ENCODE measurements at regions not wholly inside any gene's neighbourhood (a gene's known extent, or its start where the extent isn't known, plus 50 kb on each side); places are given as distances from the start of the nearest gene placed in this dataset.

DNA sequence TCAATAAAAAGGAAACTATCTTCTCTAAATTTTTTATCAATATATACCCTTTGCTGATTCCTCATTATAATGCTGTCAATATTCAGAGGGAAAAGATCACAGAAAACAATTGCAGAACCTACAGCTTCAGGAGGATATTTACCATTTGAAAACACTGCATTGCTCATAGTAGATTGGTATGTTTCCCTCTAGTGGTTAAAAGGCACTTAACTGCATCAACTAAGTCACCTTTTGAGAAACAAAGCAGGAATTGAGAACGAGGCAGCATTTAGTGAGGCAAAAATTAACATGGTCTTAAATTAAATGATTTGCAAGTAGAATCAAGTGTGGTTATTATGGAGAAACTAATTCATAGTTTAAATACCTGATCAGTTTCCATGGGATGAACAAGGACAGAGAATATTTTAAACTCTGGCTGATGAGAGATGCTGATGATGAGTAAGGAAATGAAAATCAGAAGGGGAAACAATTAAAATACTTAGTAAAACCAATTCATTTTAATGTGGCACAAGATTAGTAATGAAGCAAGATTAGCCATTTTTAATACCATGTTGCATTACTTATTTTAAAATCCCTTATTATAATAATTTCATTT is 642.1 kb downstream of the EPHA7 start:
- no peaks in the 10 kb centered on the region for H3K4me1 ChIP-seq
- intact Hi-C loops (cut with DNase I; ENCODE audit: low total_unique reads), result no loop called here
- no peak for DNase-seq (ENCODE audit: low spot score in 2 of 2)

DNA sequence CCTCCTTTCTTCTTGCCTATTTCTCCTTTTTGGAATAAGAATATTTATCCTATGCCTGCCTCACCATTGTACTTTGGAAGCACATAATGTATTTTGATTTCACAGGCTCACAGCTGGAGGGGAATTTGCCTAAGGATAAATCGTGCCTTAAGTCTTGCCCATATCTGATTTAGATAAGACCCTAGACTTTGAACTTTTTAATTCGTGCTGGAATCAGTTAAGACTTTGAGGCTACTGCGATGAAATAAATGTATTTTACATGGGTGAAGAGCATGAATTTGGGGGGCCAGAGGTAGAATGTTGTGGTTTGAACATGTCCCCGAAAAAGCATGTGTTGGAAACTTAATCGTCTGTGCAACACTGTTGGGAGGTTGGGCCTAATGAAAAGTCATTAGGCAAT is 648.8 kb downstream of the EPHA7 start:
- Histone ChIP-seq H3K36me3 (no peaks in the 10 kb centered on the region), H3K4me1 (no peaks in the 10 kb centered on the region), H3K27me3 (no peaks in the 10 kb centered on the region), H3K4me3 (no peak overlapping the region), H3K27ac (no peak overlapping the region), H3K9me3 (no peaks in the 10 kb centered on the region)
- intact Hi-C loops (cut with DNase I; ENCODE audit: low total_unique reads), result no loop called here
- DNase-seq (ENCODE audit: low spot score in 2 of 2), result no peak
- TF ChIP-seq, protein P1, sequence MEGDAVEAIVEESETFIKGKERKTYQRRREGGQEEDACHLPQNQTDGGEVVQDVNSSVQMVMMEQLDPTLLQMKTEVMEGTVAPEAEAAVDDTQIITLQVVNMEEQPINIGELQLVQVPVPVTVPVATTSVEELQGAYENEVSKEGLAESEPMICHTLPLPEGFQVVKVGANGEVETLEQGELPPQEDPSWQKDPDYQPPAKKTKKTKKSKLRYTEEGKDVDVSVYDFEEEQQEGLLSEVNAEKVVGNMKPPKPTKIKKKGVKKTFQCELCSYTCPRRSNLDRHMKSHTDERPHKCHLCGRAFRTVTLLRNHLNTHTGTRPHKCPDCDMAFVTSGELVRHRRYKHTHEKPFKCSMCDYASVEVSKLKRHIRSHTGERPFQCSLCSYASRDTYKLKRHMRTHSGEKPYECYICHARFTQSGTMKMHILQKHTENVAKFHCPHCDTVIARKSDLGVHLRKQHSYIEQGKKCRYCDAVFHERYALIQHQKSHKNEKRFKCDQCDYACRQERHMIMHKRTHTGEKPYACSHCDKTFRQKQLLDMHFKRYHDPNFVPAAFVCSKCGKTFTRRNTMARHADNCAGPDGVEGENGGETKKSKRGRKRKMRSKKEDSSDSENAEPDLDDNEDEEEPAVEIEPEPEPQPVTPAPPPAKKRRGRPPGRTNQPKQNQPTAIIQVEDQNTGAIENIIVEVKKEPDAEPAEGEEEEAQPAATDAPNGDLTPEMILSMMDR (IDR thresholded peaks at IDR 0.05), result no peak
- no peak for TF ChIP-seq POLR2A (IDR thresholded peaks at IDR 0.05)
- no peak for TF ChIP-seq POLR2AphosphoS5 (IDR thresholded peaks at IDR 0.05)

More for the DNA sequence above, 642.1 kb downstream of the EPHA7 start:
- Histone ChIP-seq H3K4me3 (no peak overlapping the region), H3K9me3 (no peaks in the 10 kb centered on the region), H3K27ac (no peak overlapping the region), H3K27me3 (no peaks in the 10 kb centered on the region), H3K36me3 (no peaks in the 10 kb centered on the region)
- TF ChIP-seq, protein P1 (IDR thresholded peaks at IDR 0.05), result peak in 2 of 3 donors; percentile 18 to 26
- TF ChIP-seq POLR2A (IDR thresholded peaks at IDR 0.05), result no peak

DNA sequence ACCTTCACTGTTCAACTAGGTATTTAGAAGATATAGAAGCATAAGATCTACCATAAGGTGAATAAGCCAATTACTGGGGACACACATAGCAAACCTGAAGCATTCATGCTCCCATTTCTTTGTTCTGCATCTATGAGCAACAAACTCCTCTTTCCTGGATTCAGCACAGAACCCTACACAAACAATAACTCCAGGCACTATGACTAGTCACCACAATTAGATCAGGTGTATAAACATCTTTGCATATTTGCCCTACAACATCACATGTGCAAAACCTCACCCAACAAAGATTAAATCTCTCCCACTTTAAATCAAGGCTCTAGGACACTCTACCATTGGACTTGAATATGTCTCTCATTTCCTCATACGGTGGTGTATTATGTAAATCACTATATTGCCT is 652.3 kb downstream of the EPHA7 start:
- intact Hi-C loops (cut with DNase I; ENCODE audit: low total_unique reads), result no loop called here
- TF ChIP-seq, protein P1 (IDR thresholded peaks at IDR 0.05), result no peak
- TF ChIP-seq POLR2AphosphoS5 (IDR thresholded peaks at IDR 0.05) (no peak), POLR2A (IDR thresholded peaks at IDR 0.05) (no peak)
- no peak for DNase-seq (ENCODE audit: low spot score in 2 of 2)

DNA sequence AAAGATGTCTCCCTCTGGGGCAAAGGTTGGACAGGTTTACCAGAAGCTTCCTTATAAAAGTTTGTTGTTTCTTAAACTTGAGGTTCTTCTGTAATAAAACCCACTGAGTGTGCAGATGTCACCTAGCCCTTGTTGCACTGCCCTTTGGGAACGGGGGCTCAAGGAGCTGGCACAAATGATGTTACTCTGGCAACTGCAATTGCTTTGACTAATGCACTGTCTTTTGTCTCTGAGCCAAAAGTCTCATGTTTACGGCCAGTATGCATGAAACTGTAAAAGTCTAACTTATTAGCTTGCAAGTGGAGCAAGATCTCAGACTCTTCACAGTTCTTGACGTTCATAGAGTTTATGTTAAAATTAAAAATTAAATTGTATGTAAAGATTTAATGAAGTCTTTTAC is 655.7 kb downstream of the EPHA7 start:
- intact Hi-C loops (cut with DNase I; ENCODE audit: low total_unique reads), result no loop called here
- no peaks in the 10 kb centered on the region for H3K4me1 ChIP-seq
- no peak for TF ChIP-seq POLR2A (IDR thresholded peaks at IDR 0.05)
- no peak for TF ChIP-seq POLR2AphosphoS5 (IDR thresholded peaks at IDR 0.05)
- TF ChIP-seq, protein P1 (IDR thresholded peaks at IDR 0.05), result no peak
- H3K4me3 ChIP-seq, result no peak overlapping the region
- H3K27me3 ChIP-seq, result no peaks in the 10 kb centered on the region
- no peak for DNase-seq (ENCODE audit: low spot score in 2 of 2)
- no peaks in the 10 kb centered on the region for H3K36me3 ChIP-seq
- no peak overlapping the region for H3K27ac ChIP-seq
- no peaks in the 10 kb centered on the region for H3K9me3 ChIP-seq

More for the DNA sequence above, 652.3 kb downstream of the EPHA7 start:
- no peak overlapping the region for H3K27ac ChIP-seq
- no peak overlapping the region for H3K4me3 ChIP-seq
- H3K9me3 ChIP-seq, result no peaks in the 10 kb centered on the region
- H3K36me3 ChIP-seq, result no peaks in the 10 kb centered on the region
- H3K27me3 ChIP-seq, result no peaks in the 10 kb centered on the region
- H3K4me1 ChIP-seq, result no peaks in the 10 kb centered on the region

DNA sequence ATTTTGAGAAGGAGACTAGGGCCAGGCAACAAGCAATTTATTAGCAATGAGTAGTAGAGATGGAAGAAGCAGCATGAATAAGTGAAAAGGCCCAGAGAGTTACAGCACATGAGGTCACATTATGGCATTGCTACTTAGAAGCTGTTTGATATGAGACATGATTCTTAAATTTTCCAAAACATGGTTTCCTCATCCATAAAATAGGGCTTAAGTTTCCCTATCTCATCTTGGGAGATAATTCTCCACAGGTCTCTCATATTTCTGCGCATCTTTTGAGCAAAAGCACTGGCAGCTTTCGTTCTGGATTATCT is 656.1 kb downstream of the EPHA7 start:
- no peak overlapping the region for H3K4me3 ChIP-seq
- intact Hi-C loops (cut with DNase I; ENCODE audit: low total_unique reads), result no loop called here
- no peak overlapping the region for H3K27ac ChIP-seq
- no peaks in the 10 kb centered on the region for H3K36me3 ChIP-seq
- TF ChIP-seq, protein P1 (IDR thresholded peaks at IDR 0.05), result no peak
- TF ChIP-seq POLR2AphosphoS5 (IDR thresholded peaks at IDR 0.05), result no peak
- no peak for TF ChIP-seq POLR2A (IDR thresholded peaks at IDR 0.05)
- no peaks in the 10 kb centered on the region for H3K27me3 ChIP-seq
- no peaks in the 10 kb centered on the region for H3K9me3 ChIP-seq
- DNase-seq (ENCODE audit: low spot score in 2 of 2), result no peak
- no peaks in the 10 kb centered on the region for H3K4me1 ChIP-seq

Measured in breast epithelium (tissue), 4 donors.